ENCODE measurements at regions not wholly inside any gene's neighbourhood (a gene's known extent, or its start where the extent isn't known, plus 50 kb on each side); places are given as distances from the start of the nearest gene placed in this dataset.
"Not testable (repeated sequence)": the region's sequence is repeated elsewhere in the genome, so short reads cannot be mapped to it uniquely, and the experiment has no call there.

GRCh38 chr15:87698467-87698866 is 558.1 kb downstream of the NTRK3 start:
- TF ChIP-seq CTCF (conservative IDR thresholded peaks at IDR 0.05 in 1 of 2, IDR thresholded peaks at IDR 0.05 in 1 of 2; ENCODE audit: low read depth in 1 of 2, low read length in 2 of 2); EZH2 (IDR thresholded peaks at IDR 0.05; ENCODE audit: low read length, missing control alignments): not testable (repeated sequence)
